LNCaP clone FGC (cell line): ENCODE measurements at regions not wholly inside any gene's neighbourhood (a gene's known extent, or its start where the extent isn't known, plus 50 kb on each side); places are given as distances from the start of the nearest gene placed in this dataset.

ENCODE experiments used
- DNase-seq: peaks from one replicate; pipeline ENCODE4 v3.0.0-alpha.2; 2011; ENCODE audit warnings: low read depth
- H3K4me3 ChIP-seq: 2 replicates; pipeline ENCODE4 v1.5.1; 2011; ENCODE audit warnings: mild to moderate bottlenecking, low read depth, low read length, control low read depth
- CTCF ChIP-seq: IDR thresholded peaks from 2 replicates; pipeline ENCODE4 v1.5.1; 2012; ENCODE audit warnings: mild to moderate bottlenecking; ENCODE audit not compliant: control insufficient read depth, insufficient read depth; ENCODE audit errors: extremely low read depth

GRCh38 chr16:7113395-7113794 is 219.2 kb upstream of the RBFOX1 start:
- TF ChIP-seq CTCF: no peak
- H3K4me3 ChIP-seq: no peak overlapping the region
- no peak for DNase-seq

- no peak for DNase-seq
- no peak for TF ChIP-seq CTCF
These were observed 221.4 kb upstream of the RBFOX1 start for GRCh38 chr16:7111265-7111664.

GRCh38 chr16:7107436-7107835 is 225.2 kb upstream of the RBFOX1 start:
- no peak for DNase-seq
- no peak overlapping the region for H3K4me3 ChIP-seq
- no peak for TF ChIP-seq CTCF

More at GRCh38 chr16:7111265-7111664, 221.4 kb upstream of the RBFOX1 start:
- no peak overlapping the region for H3K4me3 ChIP-seq

GRCh38 chr16:7103056-7103455 is 229.6 kb upstream of the RBFOX1 start:
- DNase-seq: no peak
- H3K4me3 ChIP-seq: no peak overlapping the region
- no peak for TF ChIP-seq CTCF

- DNase-seq: no peak
- TF ChIP-seq CTCF: no peak
- H3K4me3 ChIP-seq: no peak overlapping the region
These were observed 231.6 kb upstream of the RBFOX1 start for GRCh38 chr16:7101054-7101453.

- DNase-seq: no peak
- no peak for TF ChIP-seq CTCF
- H3K4me3 ChIP-seq: no peak overlapping the region
These were observed 235.1 kb upstream of the RBFOX1 start for GRCh38 chr16:7097518-7097917.

- DNase-seq: no peak
- no peak for TF ChIP-seq CTCF
- H3K4me3 ChIP-seq: no peak overlapping the region
These were observed 239.1 kb upstream of the RBFOX1 start for GRCh38 chr16:7093511-7093910.
